ENCODE measurements at regions not wholly inside any gene's neighbourhood (a gene's known extent, or its start where the extent isn't known, plus 50 kb on each side); places are given as distances from the start of the nearest gene placed in this dataset.

DNA sequence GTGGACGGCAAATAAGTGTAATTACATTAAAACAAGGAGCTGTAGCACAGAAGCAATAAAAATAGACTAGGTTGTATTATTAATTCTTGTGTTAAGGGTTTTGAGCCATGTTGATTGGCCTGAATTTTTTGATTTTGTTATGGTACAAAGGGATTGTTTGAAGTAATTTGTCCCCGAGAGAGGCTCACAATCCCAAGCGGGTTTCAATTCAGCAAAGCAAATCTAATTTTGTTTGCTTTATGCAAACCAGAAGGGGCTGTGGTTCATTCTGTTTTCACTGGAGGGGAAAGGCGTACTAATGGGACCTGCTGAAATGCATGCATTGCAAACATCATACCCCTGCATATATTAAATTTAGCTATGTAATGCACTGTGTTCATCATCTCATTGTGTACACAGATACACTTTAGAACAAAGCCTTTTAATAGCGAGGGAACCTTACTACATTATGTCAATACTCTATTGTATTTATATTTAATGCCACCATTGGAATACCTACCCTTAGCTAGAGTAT is 379.5 kb upstream of the POU3F2 start (continued):
- TF ChIP-seq, protein P1, sequence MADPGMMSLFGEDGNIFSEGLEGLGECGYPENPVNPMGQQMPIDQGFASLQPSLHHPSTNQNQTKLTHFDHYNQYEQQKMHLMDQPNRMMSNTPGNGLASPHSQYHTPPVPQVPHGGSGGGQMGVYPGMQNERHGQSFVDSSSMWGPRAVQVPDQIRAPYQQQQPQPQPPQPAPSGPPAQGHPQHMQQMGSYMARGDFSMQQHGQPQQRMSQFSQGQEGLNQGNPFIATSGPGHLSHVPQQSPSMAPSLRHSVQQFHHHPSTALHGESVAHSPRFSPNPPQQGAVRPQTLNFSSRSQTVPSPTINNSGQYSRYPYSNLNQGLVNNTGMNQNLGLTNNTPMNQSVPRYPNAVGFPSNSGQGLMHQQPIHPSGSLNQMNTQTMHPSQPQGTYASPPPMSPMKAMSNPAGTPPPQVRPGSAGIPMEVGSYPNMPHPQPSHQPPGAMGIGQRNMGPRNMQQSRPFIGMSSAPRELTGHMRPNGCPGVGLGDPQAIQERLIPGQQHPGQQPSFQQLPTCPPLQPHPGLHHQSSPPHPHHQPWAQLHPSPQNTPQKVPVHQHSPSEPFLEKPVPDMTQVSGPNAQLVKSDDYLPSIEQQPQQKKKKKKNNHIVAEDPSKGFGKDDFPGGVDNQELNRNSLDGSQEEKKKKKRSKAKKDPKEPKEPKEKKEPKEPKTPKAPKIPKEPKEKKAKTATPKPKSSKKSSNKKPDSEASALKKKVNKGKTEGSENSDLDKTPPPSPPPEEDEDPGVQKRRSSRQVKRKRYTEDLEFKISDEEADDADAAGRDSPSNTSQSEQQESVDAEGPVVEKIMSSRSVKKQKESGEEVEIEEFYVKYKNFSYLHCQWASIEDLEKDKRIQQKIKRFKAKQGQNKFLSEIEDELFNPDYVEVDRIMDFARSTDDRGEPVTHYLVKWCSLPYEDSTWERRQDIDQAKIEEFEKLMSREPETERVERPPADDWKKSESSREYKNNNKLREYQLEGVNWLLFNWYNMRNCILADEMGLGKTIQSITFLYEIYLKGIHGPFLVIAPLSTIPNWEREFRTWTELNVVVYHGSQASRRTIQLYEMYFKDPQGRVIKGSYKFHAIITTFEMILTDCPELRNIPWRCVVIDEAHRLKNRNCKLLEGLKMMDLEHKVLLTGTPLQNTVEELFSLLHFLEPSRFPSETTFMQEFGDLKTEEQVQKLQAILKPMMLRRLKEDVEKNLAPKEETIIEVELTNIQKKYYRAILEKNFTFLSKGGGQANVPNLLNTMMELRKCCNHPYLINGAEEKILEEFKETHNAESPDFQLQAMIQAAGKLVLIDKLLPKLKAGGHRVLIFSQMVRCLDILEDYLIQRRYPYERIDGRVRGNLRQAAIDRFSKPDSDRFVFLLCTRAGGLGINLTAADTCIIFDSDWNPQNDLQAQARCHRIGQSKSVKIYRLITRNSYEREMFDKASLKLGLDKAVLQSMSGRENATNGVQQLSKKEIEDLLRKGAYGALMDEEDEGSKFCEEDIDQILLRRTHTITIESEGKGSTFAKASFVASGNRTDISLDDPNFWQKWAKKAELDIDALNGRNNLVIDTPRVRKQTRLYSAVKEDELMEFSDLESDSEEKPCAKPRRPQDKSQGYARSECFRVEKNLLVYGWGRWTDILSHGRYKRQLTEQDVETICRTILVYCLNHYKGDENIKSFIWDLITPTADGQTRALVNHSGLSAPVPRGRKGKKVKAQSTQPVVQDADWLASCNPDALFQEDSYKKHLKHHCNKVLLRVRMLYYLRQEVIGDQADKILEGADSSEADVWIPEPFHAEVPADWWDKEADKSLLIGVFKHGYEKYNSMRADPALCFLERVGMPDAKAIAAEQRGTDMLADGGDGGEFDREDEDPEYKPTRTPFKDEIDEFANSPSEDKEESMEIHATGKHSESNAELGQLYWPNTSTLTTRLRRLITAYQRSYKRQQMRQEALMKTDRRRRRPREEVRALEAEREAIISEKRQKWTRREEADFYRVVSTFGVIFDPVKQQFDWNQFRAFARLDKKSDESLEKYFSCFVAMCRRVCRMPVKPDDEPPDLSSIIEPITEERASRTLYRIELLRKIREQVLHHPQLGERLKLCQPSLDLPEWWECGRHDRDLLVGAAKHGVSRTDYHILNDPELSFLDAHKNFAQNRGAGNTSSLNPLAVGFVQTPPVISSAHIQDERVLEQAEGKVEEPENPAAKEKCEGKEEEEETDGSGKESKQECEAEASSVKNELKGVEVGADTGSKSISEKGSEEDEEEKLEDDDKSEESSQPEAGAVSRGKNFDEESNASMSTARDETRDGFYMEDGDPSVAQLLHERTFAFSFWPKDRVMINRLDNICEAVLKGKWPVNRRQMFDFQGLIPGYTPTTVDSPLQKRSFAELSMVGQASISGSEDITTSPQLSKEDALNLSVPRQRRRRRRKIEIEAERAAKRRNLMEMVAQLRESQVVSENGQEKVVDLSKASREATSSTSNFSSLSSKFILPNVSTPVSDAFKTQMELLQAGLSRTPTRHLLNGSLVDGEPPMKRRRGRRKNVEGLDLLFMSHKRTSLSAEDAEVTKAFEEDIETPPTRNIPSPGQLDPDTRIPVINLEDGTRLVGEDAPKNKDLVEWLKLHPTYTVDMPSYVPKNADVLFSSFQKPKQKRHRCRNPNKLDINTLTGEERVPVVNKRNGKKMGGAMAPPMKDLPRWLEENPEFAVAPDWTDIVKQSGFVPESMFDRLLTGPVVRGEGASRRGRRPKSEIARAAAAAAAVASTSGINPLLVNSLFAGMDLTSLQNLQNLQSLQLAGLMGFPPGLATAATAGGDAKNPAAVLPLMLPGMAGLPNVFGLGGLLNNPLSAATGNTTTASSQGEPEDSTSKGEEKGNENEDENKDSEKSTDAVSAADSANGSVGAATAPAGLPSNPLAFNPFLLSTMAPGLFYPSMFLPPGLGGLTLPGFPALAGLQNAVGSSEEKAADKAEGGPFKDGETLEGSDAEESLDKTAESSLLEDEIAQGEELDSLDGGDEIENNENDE (IDR thresholded peaks at IDR 0.05; ENCODE audit: insufficient replicate concordance, low read length), result no peak
